Mucosa of rectum (tissue), 2 donors: ENCODE measurements at regions not wholly inside any gene's neighbourhood (a gene's known extent, or its start where the extent isn't known, plus 50 kb on each side); places are given as distances from the start of the nearest gene placed in this dataset.

Experiments
- H3K27ac ChIP-seq, 2 donors: one replicate each; pipeline ENCODE4 v1.7.0; 2013; ENCODE audit warnings: inconsistent platforms in 2 of 2, low read depth in 2 of 2, low read length in 2 of 2
- H3K27me3 ChIP-seq, 2 donors: one replicate each; pipeline ENCODE4 v1.7.0; 2013; ENCODE audit warnings: low read length in 2 of 2; ENCODE audit not compliant: control insufficient read depth in 2 of 2, insufficient read depth in 2 of 2
- H3K36me3 ChIP-seq, 2 donors: one replicate each; pipeline ENCODE4 v1.7.0; 2013; ENCODE audit warnings: low read length in 2 of 2; ENCODE audit not compliant: control insufficient read depth in 2 of 2, insufficient read depth in 2 of 2
- H3K4me1 ChIP-seq, 2 donors: one replicate each; pipeline ENCODE4 v1.7.0; 2013; ENCODE audit warnings: low read length in 2 of 2, mild to moderate bottlenecking in 1 of 2; ENCODE audit not compliant: control insufficient read depth in 2 of 2, insufficient read depth in 2 of 2
- H3K4me3 ChIP-seq, 2 donors: one replicate each; pipeline ENCODE4 v1.7.0; 2013; ENCODE audit warnings: low read length in 2 of 2
- H3K9ac ChIP-seq, 2 donors: one replicate each; pipeline ENCODE4 v1.7.0; 2013; ENCODE audit warnings: low read length in 2 of 2, low read depth in 1 of 2, mild to moderate bottlenecking in 1 of 2
- H3K9me3 ChIP-seq, 2 donors: one replicate each; pipeline ENCODE4 v1.7.0; 2013; ENCODE audit warnings: low read length in 2 of 2; ENCODE audit not compliant: control insufficient read depth in 2 of 2
- donor health status: healthy.
- donor health status: Normal muscosa, but diverticular disease.

- H3K27me3 ChIP-seq = no peaks in the 10 kb centered on the region
- no peaks in the 10 kb centered on the region for H3K36me3 ChIP-seq
- no peak overlapping the region for H3K4me3 ChIP-seq
Observed at GRCh38 chr5:124859027-124859426, 112.6 kb upstream of the ZNF608 start.

DNA sequence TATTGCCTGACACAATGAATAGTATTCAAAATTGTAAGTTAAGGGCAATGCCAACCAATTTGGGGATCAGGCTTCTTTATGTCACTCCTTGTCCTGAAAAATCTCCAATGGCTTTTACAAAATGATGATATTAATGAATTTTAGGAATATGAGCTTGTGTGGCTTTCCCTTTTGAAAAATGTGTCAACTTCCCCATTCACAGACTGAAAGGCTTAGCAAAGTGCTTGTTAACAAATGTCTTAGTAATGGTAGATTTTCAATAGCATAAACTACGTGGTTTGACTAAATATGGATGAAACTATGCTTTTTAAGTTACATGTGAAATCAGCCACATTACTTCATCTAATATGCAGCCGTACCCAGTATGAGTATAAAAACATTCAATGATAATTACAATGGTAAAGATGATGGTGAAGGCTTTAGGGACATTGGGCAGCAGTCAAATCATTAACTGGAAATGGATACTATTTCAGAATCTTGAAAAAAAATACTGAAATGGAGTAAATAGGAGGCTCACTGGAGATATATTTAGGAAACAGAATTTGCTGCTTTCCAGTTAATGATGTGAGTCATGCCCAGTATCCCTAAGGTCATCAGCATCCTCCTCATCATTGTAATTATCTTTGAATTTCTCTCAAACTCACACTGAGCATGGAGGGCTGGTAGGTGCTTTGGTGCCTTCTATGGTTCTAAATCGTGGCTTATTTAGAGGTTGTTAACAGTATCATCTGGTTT lies 113.3 kb upstream of the ZNF608 start:
- no peak overlapping the region for H3K27ac ChIP-seq
- H3K4me3 ChIP-seq = no peak overlapping the region
- no peaks in the 10 kb centered on the region for H3K27me3 ChIP-seq

More at GRCh38 chr5:124859027-124859426, 112.6 kb upstream of the ZNF608 start:
- no peak overlapping the region for H3K9ac ChIP-seq
- no peak overlapping the region for H3K27ac ChIP-seq
- H3K9me3 ChIP-seq = no peaks in the 10 kb centered on the region
- no peaks in the 10 kb centered on the region for H3K4me1 ChIP-seq

GRCh38 chr5:124860291-124860655 lies 113.8 kb upstream of the ZNF608 start:
- Histone ChIP-seq H3K4me3 (no peak overlapping the region), H3K27ac (no peak overlapping the region), H3K4me1 (no peaks in the 10 kb centered on the region), H3K9ac (no peak overlapping the region), H3K36me3 (no peaks in the 10 kb centered on the region), H3K9me3 (no peaks in the 10 kb centered on the region), H3K27me3 (no peaks in the 10 kb centered on the region)

More for the DNA sequence above, 113.3 kb upstream of the ZNF608 start:
- H3K9me3 ChIP-seq = no peaks in the 10 kb centered on the region
- no peaks in the 10 kb centered on the region for H3K36me3 ChIP-seq
- H3K9ac ChIP-seq = no peak overlapping the region
- no peaks in the 10 kb centered on the region for H3K4me1 ChIP-seq

DNA sequence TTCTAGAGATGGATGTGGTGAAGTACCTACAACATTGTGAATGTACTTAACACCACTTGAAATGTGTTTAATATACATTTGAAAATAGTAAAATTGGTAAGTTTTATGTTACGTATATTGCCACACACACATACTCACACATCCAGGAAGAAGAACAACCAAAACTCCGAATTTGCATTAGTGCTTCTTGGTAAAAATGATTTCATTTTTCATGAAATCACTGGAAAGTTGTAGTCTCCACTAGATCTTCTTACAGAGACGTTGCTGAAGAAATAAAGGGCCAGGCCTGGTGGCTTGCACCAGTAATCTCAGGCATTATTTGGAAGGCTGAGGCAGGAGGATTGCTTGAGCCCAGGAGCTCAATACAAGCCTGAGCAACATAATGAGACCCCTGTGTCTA lies 118.6 kb upstream of the ZNF608 start:
- H3K9me3 ChIP-seq = no peaks in the 10 kb centered on the region
- H3K4me1 ChIP-seq = no peaks in the 10 kb centered on the region
- H3K9ac ChIP-seq = no peak overlapping the region
- H3K36me3 ChIP-seq = no peaks in the 10 kb centered on the region
- H3K27ac ChIP-seq = no peak overlapping the region
- no peak overlapping the region for H3K4me3 ChIP-seq
- no peaks in the 10 kb centered on the region for H3K27me3 ChIP-seq

- no peaks in the 10 kb centered on the region for H3K27me3 ChIP-seq
- no peaks in the 10 kb centered on the region for H3K36me3 ChIP-seq
- no peaks in the 10 kb centered on the region for H3K9me3 ChIP-seq
- no peaks in the 10 kb centered on the region for H3K4me1 ChIP-seq
- no peak overlapping the region for H3K27ac ChIP-seq
- H3K4me3 ChIP-seq = no peak overlapping the region
- H3K9ac ChIP-seq = no peak overlapping the region
Observed at GRCh38 chr5:124865603-124866354, 119.3 kb upstream of the ZNF608 start.

- H3K27me3 ChIP-seq = no peaks in the 10 kb centered on the region
- no peaks in the 10 kb centered on the region for H3K36me3 ChIP-seq
- H3K4me1 ChIP-seq = no peaks in the 10 kb centered on the region
- H3K9me3 ChIP-seq = no peaks in the 10 kb centered on the region
- no peak overlapping the region for H3K9ac ChIP-seq
- H3K27ac ChIP-seq = no peak overlapping the region
- no peak overlapping the region for H3K4me3 ChIP-seq
Observed at GRCh38 chr5:124866355-124867136, 120.1 kb upstream of the ZNF608 start.

DNA sequence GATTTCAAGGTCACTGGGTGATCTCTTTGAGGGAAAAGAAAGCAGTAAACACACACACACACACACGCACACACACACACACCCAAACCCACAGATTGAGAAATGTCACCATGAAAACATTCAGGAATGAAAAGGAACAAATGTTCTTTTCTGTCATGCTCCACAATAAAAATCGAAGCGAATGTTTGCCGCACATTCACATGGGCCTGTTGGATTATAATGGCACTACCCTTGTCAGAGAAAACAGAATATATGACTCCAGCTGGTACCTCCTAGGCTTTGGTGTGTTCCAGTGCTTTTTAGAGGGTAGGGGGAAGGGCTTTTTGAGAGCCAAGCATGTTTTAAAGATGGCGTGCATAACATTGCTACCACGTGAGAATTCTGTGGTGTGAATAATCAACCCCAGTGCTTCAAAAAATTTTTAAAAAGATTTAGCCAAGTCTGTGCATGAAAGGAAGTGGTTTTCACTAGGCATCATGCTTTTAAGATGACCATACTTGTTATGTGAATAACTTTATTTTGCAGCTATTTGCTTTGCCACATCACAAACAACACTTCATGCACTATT lies 120.8 kb upstream of the ZNF608 start:
- Histone ChIP-seq H3K4me3 (no peak overlapping the region), H3K27ac (no peak overlapping the region)

GRCh38 chr5:124868676-124869075 lies 122.2 kb upstream of the ZNF608 start:
- no peaks in the 10 kb centered on the region for H3K4me1 ChIP-seq
- no peak overlapping the region for H3K9ac ChIP-seq
- H3K27ac ChIP-seq = no peak overlapping the region
- no peaks in the 10 kb centered on the region for H3K36me3 ChIP-seq
- no peak overlapping the region for H3K4me3 ChIP-seq
- no peaks in the 10 kb centered on the region for H3K27me3 ChIP-seq
- H3K9me3 ChIP-seq = no peaks in the 10 kb centered on the region

More for the DNA sequence above, 120.8 kb upstream of the ZNF608 start:
- Histone ChIP-seq H3K27me3 (no peaks in the 10 kb centered on the region), H3K9ac (no peak overlapping the region), H3K4me1 (no peaks in the 10 kb centered on the region), H3K36me3 (no peaks in the 10 kb centered on the region), H3K9me3 (no peaks in the 10 kb centered on the region)

DNA sequence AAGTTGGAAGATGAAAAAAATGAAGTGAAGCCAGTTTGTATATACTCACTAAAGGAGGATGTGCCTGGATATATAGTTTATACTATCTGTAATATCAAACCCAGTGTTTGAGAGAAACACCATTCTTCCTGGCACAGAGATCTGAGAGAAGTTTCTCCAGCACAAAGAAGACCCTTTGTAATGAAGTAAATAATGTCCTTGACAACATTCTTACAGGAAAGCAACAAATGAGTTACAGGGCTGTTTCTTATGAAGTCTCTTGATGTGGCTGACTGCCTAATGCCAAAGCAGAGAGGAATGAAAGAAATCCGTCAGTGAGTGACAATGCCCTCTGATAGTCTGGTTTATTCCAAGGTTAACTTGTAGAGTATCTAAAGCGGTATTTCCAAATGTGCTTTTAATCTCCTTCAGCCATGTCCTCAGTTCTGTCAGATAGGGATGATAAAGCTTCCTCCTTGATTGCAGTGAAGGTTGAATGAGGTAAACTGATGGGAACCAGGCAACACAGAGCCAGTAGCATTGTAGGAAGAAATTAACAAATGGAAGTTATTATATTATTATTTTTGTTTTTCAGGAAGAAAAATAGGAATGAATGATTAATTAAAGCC lies 123.1 kb upstream of the ZNF608 start:
- no peaks in the 10 kb centered on the region for H3K36me3 ChIP-seq
- no peak overlapping the region for H3K27ac ChIP-seq
- H3K27me3 ChIP-seq = no peaks in the 10 kb centered on the region
- H3K9me3 ChIP-seq = no peaks in the 10 kb centered on the region
- no peak overlapping the region for H3K4me3 ChIP-seq
- H3K4me1 ChIP-seq = no peaks in the 10 kb centered on the region
- no peak overlapping the region for H3K9ac ChIP-seq
